Hepatocyte (in vitro differentiated cells): ENCODE measurements at regions not wholly inside any gene's neighbourhood (a gene's known extent, or its start where the extent isn't known, plus 50 kb on each side); places are given as distances from the start of the nearest gene placed in this dataset.
"Not testable (repeated sequence)": the region's sequence is repeated elsewhere in the genome, so short reads cannot be mapped to it uniquely, and the experiment has no call there.

Experiments
- DNase-seq: peaks from one replicate; pipeline ENCODE4 v3.0.0-alpha.2; 2016; ENCODE audit warnings: low spot score
- H2AFZ ChIP-seq: fragments of 200-600 bp; sonication (generic); 2 replicates; pipeline ENCODE4 v1.6.0; 2016; ENCODE audit warnings: antibody characterized with exemption, mild to moderate bottlenecking
- H3K27ac ChIP-seq: fragments of 200-600 bp; sonication (generic); 2 replicates; pipeline ENCODE4 v1.5.1; 2016; ENCODE audit warnings: mild to moderate bottlenecking
- H3K27me3 ChIP-seq: fragments of 200-600 bp; sonication (generic); 2 replicates; pipeline ENCODE4 v1.6.1; 2016
- H3K36me3 ChIP-seq: fragments of 200-600 bp; sonication (generic); replicated peaks from 2 replicates; pipeline ENCODE4 v1.5.1; 2016; ENCODE audit warnings: low read depth; ENCODE audit not compliant: insufficient read depth
- H3K4me1 ChIP-seq: fragments of 200-600 bp; sonication (generic); 2 replicates; pipeline ENCODE4 v1.5.1; 2016; ENCODE audit warnings: mild to moderate bottlenecking, moderate library complexity; ENCODE audit not compliant: insufficient read depth
- H3K4me2 ChIP-seq: fragments of 200-600 bp; sonication (generic); 2 replicates; pipeline ENCODE4 v1.6.0; 2016
- H3K4me3 ChIP-seq: fragments of 200-600 bp; sonication (generic); 2 replicates; pipeline ENCODE4 v1.5.1; 2016; ENCODE audit warnings: mild to moderate bottlenecking
- H3K79me2 ChIP-seq: fragments of 200-600 bp; sonication (generic); 2 replicates; pipeline ENCODE4 v1.6.0; 2017; ENCODE audit warnings: mild to moderate bottlenecking
- H3K9me2 ChIP-seq: fragments of 200-600 bp; sonication (generic); replicated peaks from 2 replicates; pipeline ENCODE4 v1.6.0; 2017; ENCODE audit warnings: mild to moderate bottlenecking; ENCODE audit not compliant: insufficient read depth
- H3K9me3 ChIP-seq: fragments of 200-600 bp; sonication (generic); 2 replicates; pipeline ENCODE4 v1.5.1; 2016; ENCODE audit warnings: low read depth, mild to moderate bottlenecking
- H4K20me1 ChIP-seq: fragments of 200-600 bp; sonication (generic); 2 replicates; pipeline ENCODE4 v1.6.0; 2016; ENCODE audit warnings: mild to moderate bottlenecking; ENCODE audit not compliant: insufficient read depth, poor library complexity, severe bottlenecking
- CTCF ChIP-seq: fragments of 200-600 bp; sonication (generic); IDR thresholded peaks from 2 replicates; pipeline ENCODE4 v1.5.1; 2016; ENCODE audit warnings: antibody characterized with exemption, mild to moderate bottlenecking; ENCODE audit not compliant: poor library complexity
- EZH2 ChIP-seq: fragments of 200-600 bp; sonication (generic); IDR thresholded peaks from 2 replicates; pipeline ENCODE4 v1.6.1; 2016; ENCODE audit warnings: antibody characterized with exemption, mild to moderate bottlenecking, borderline replicate concordance
- EZH2phosphoT487 ChIP-seq: fragments of 200-600 bp; sonication (generic); IDR thresholded peaks from one replicate; pipeline ENCODE4 v1.6.1; 2018; ENCODE audit warnings: antibody characterized with exemption, mild to moderate bottlenecking, low read depth, moderate library complexity; ENCODE audit not compliant: unreplicated experiment, severe bottlenecking
- WGBS: methylation state at CpG from one replicate; pipeline ENCODE4 v1.1.6; 2016; ENCODE audit warnings: low lambda C conversion rate; ENCODE audit errors: missing lambda C conversion rate; 5-methylcytosine and 5-hydroxymethylcytosine counted together

DNA sequence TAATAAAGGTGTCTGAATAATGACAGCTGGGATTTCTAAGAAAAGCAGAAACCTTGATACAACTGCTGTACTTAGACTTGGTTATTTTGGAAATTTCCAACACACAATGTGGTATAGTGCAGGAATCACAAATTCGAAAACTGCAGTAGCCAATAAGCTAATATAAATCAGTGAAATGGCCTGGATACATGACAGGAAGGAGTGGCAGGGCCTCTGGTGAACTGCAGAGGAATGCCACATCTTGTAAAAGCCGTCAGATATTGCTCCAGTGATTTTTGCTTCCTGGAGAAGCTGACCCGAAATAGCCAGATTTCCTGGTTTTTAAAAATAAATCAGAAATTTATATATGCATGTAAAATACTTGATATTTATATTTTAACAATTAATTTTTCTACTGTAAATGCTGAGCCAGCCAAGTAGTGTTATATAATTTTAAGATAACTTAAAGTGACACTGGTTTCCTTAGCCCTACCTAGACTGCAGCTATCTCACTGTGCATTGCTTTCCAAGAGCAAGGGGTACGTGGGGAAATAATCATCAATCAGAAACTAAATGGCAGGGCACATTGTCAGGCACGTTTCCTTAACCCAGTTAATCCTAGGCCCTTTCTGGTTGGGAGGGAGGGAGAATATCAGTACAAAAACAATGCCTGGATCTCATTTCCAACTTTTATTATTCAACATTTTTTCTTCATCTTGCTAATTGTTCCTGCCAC lies 182.4 kb downstream of the RASEF start:
- H3K27ac ChIP-seq, result no peak overlapping the region
- no peaks in the 10 kb centered on the region for H3K9me2 ChIP-seq
- no peak for TF ChIP-seq EZH2
- TF ChIP-seq CTCF, result no peak
- TF ChIP-seq EZH2phosphoT487, result no peak
- H3K79me2 ChIP-seq, result no peaks in the 10 kb centered on the region
- no peak overlapping the region for H3K4me2 ChIP-seq
- no peak overlapping the region for H2AFZ ChIP-seq
- DNase-seq, result no peak
- no peaks in the 10 kb centered on the region for H3K9me3 ChIP-seq
- no peak overlapping the region for H3K4me3 ChIP-seq
- 64% methylated on average over 5 of the region's 5 CpGs for WGBS
- H3K27me3 ChIP-seq, result no peaks in the 10 kb centered on the region
- H3K4me1 ChIP-seq, result no peaks in the 10 kb centered on the region
- H3K36me3 ChIP-seq, result no peaks in the 10 kb centered on the region
- no peaks in the 10 kb centered on the region for H4K20me1 ChIP-seq

GRCh38 chr9:82882138-82882537 lies 180.8 kb downstream of the RASEF start:
- H3K9me2 ChIP-seq, result no peaks in the 10 kb centered on the region
- H3K36me3 ChIP-seq, result no peaks in the 10 kb centered on the region
- H4K20me1 ChIP-seq, result no peaks in the 10 kb centered on the region
- WGBS, result 100% methylated on average over 1 of the region's 1 CpG
- no peaks in the 10 kb centered on the region for H3K9me3 ChIP-seq
- no peak overlapping the region for H2AFZ ChIP-seq
- no peaks in the 10 kb centered on the region for H3K4me1 ChIP-seq
- H3K27ac ChIP-seq, result no peak overlapping the region
- H3K4me2 ChIP-seq, result no peak overlapping the region
- TF ChIP-seq EZH2phosphoT487, result no peak
- TF ChIP-seq CTCF, result no peak
- TF ChIP-seq EZH2, result no peak
- no peak overlapping the region for H3K4me3 ChIP-seq
- H3K27me3 ChIP-seq, result no peaks in the 10 kb centered on the region
- DNase-seq, result no peak
- no peaks in the 10 kb centered on the region for H3K79me2 ChIP-seq

- Histone ChIP-seq H3K9me3 (no peaks in the 10 kb centered on the region), H4K20me1 (no peaks in the 10 kb centered on the region), H3K4me3 (no peak overlapping the region), H3K4me1 (no peaks in the 10 kb centered on the region), H3K4me2 (no peak overlapping the region), H3K9me2 (no peaks in the 10 kb centered on the region), H3K27ac (no peak overlapping the region), H2AFZ (no peak overlapping the region), H3K27me3 (no peaks in the 10 kb centered on the region), H3K79me2 (no peaks in the 10 kb centered on the region), H3K36me3 (no peaks in the 10 kb centered on the region)
- no peak for TF ChIP-seq EZH2phosphoT487
- no peak for TF ChIP-seq CTCF
- no peak for TF ChIP-seq EZH2
- WGBS, result 41% methylated on average over 2 of the region's 2 CpGs
- DNase-seq, result no peak
Measured at GRCh38 chr9:82882748-82883147, 180.2 kb downstream of the RASEF start.

DNA sequence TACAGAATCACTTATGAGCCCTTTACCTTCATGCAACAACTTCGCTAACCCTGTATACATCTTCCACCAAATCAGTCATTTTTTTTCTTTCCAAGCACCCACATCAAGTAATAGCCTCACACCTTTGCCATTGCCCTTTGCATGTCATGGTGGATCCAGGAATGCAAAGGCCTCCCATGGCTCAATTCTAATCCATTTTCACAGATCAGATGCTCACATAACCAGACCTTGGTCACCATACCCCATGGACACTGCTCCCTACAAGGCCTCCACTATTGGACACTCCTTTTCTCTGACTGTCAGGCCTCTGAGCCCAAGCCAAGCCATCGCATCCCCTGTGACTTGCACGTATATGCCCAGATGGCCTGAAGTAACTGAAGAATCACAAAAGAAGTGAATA lies 179.5 kb downstream of the RASEF start:
- no peak overlapping the region for H3K4me2 ChIP-seq
- H3K4me3 ChIP-seq, result no peak overlapping the region
- no peaks in the 10 kb centered on the region for H3K79me2 ChIP-seq
- no peak for DNase-seq
- TF ChIP-seq CTCF (no peak), EZH2 (no peak), EZH2phosphoT487 (no peak)
- no peaks in the 10 kb centered on the region for H3K36me3 ChIP-seq
- no peak overlapping the region for H2AFZ ChIP-seq
- H3K27ac ChIP-seq, result no peak overlapping the region
- H3K9me2 ChIP-seq, result no peaks in the 10 kb centered on the region
- no peaks in the 10 kb centered on the region for H3K9me3 ChIP-seq
- no peaks in the 10 kb centered on the region for H3K27me3 ChIP-seq
- no peaks in the 10 kb centered on the region for H3K4me1 ChIP-seq
- H4K20me1 ChIP-seq, result no peaks in the 10 kb centered on the region
- 93% methylated on average over 3 of the region's 3 CpGs for WGBS

DNA sequence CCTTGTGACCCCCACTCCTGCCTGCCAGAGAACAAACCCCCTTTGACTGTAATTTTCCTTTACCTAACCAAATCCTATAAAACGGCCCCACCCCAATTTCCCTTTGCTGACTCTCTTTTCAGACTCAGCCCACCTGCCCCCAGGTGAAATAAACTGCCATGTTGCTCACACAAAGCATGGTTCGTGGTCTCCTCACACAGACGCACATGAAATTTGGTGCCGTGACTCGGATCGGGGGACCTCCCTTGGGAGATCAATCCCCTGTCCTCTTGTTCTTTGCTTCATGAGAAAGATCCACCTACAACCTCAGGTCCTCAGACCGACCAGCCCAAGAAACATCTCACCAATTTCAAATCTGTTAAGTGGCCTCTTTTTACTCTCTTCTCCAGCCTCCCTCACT lies 179.0 kb downstream of the RASEF start:
- H3K4me3 ChIP-seq, H3K9me2 ChIP-seq, DNase-seq, H3K36me3 ChIP-seq, H3K9me3 ChIP-seq, H3K27me3 ChIP-seq, H4K20me1 ChIP-seq, H2AFZ ChIP-seq, H3K4me1 ChIP-seq, H3K4me2 ChIP-seq, H3K27ac ChIP-seq, H3K79me2 ChIP-seq: not testable (repeated sequence)
- WGBS, result 89% methylated on average over 7 of the region's 7 CpGs
